ENCODE measurements at regions not wholly inside any gene's neighbourhood (a gene's known extent, or its start where the extent isn't known, plus 50 kb on each side); places are given as distances from the start of the nearest gene placed in this dataset.

DNA sequence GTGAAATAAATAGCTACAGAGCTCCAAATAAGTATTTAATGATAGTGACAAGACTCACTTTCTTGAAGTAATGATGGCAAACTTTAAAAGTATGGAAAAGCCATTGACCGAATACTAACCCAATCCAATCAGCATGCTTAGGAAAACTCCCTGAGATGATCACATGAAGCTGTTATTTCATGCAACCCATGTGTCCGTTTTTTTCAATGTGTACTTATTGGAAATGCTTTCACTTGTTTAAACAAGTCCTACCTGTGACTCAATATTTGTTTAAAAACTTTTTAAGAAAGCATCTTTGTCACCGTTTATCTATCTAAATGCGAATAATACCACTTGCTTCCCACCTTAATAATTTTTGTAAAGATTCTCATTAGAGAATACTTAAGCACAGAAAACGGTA lies 185.8 kb downstream of the NRIP1 start:
- Mint-ChIP-seq H3K27me3 (no peaks in the 10 kb centered on the region), H3K36me3 (peaks cover 0 to 4% of the 10 kb centered on the region in 2 donors), H3K4me3 (no peak overlapping the region), H3K4me1 (peaks cover 41 to 67% of the 10 kb centered on the region in 2 donors), H3K27ac (no peak overlapping the region), H3K9me3 (peaks cover 4 to 5% of the 10 kb centered on the region in 2 donors)
- DNase-seq (no peak), ATAC-seq (replicated peaks) (no peak)

DNA sequence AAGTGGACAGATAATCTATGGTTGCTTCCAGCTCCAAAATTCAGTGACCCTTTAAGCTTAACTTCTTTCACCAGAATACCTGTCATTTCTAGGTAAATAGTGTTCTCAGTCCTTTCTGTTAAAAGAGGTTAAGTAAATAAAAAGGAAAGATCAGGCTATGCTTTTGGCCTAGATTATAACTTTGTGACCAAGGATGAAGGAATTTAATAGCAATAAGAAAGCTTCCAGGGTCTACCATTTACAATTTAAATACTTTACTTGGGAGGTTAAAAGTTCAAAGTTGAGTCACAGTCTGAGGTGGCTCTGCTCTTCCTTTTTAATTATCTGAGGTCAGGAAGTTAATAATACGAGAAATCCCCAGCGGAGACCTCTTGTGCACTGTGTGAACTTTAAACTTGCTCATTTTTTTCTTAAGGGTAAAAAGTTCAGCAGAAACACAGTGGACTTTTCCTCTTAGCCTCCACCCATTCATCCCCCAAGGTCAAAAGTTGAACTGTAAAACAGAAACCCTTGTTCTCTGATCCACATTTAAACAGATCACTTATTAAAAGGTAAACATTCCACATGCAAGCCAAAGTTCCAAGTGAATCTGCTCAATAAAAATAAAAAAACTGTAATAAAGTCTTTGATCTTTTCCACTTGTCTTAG lies 187.1 kb downstream of the NRIP1 start:
- DNase-seq = peak; percentile 26
- peak; percentile 62 to 72 for ATAC-seq (replicated peaks)
- no peaks in the 10 kb centered on the region for H3K27me3 Mint-ChIP-seq
- H3K36me3 Mint-ChIP-seq = peaks cover 0 to 4% of the 10 kb centered on the region in 2 donors
- peaks cover 4 to 5% of the 10 kb centered on the region in 2 donors for H3K9me3 Mint-ChIP-seq
- no peak overlapping the region for H3K4me3 Mint-ChIP-seq
- peaks cover 41 to 67% of the 10 kb centered on the region in 2 donors for H3K4me1 Mint-ChIP-seq
- peak overlapping the region; percentile 9 for H3K27ac Mint-ChIP-seq

DNA sequence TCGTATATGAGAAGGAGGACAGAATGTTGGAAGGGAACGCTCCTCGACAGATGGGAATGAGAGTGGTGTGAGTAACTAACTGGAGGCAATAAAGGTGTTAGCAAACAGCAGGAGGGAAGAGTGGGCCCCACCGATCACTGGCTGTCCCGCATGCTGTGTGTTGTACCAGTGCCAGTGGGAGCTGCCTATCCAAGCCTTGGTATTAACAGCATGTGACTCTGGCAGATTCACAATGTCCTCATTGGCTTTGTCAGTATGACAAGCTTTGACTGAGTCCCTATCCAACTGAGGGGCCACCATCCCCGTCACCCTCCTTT lies 188.3 kb downstream of the NRIP1 start:
- H3K9me3 Mint-ChIP-seq = peaks cover 4 to 5% of the 10 kb centered on the region in 2 donors
- H3K27ac Mint-ChIP-seq = peak overlapping the region; percentile 15
- no peak for DNase-seq
- no peak for ATAC-seq (replicated peaks)
- H3K4me3 Mint-ChIP-seq = peak overlapping the region; percentile 19 to 51
- H3K4me1 Mint-ChIP-seq = peaks cover 40 to 66% of the 10 kb centered on the region in 2 donors
- H3K27me3 Mint-ChIP-seq = no peaks in the 10 kb centered on the region
- H3K36me3 Mint-ChIP-seq = peaks cover 0 to 4% of the 10 kb centered on the region in 2 donors

DNA sequence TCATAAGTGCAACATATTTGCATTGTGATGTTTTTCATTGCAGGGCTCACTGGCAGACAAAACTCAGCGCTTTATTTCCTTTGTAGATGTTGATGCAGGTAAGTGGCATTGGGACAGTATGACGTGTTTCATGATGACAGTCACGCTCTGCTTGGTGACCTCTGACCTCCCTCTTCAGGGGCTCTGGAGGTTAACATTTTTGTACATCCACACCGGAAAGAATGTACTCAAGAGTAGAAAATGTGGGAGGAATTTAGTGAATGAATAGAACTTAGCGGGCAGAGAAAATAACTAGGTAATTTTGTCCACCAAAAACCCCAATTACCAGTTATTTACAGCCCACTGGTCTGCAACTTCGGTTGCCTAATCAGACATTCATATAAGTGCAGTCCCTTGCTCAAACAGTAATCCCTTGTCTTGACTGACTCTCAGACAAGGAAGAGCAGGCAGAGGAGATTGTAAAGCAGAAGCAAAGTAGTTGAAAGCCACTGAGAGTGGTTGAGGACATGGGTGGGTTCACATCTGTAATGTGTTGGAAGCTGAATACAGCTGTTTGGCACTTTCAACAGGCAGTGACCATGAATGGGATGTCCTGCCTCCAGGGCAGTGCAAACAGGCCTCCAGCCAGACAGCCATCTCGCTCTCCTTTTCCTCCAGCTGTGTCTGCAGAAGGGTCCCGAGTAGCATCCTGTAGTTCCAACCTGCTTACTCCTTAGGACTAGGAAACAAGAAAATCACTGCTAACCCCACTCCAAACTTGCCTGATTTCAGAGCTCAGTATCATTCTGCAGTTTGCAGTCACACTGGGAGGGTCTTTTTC lies 188.9 kb downstream of the NRIP1 start:
- H3K27me3 Mint-ChIP-seq = no peaks in the 10 kb centered on the region
- H3K4me1 Mint-ChIP-seq = peaks cover 43 to 67% of the 10 kb centered on the region in 2 donors
- peaks cover 0 to 4% of the 10 kb centered on the region in 2 donors for H3K36me3 Mint-ChIP-seq
- peak overlapping the region; percentile 19 to 51 for H3K4me3 Mint-ChIP-seq
- H3K27ac Mint-ChIP-seq = peak overlapping the region; percentile 15
- DNase-seq = peak; percentile 47
- peak; percentile 85 to 88 for ATAC-seq (replicated peaks)
- H3K9me3 Mint-ChIP-seq = peaks cover 4 to 5% of the 10 kb centered on the region in 2 donors

DNA sequence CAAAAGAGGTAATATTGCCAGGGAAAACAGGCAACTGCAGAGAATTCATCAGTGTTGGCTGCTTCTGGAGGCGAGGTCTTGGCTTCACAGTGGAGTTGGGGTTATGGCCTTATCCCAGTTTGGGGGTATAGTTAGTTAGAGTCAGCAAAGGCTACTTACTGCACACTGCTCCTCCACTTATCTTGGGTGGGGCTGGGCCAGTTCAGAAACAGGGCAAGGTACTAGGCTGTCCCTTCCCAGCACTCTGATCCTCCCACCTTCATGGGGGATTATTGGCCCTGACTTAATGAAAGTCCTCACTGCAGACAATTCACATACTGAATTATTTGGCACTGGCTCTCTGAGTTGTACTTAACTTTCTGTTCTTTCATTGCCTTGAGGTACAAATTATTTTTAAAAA lies 189.6 kb downstream of the NRIP1 start:
- H3K4me1 Mint-ChIP-seq = peaks cover 43 to 67% of the 10 kb centered on the region in 2 donors

DNA sequence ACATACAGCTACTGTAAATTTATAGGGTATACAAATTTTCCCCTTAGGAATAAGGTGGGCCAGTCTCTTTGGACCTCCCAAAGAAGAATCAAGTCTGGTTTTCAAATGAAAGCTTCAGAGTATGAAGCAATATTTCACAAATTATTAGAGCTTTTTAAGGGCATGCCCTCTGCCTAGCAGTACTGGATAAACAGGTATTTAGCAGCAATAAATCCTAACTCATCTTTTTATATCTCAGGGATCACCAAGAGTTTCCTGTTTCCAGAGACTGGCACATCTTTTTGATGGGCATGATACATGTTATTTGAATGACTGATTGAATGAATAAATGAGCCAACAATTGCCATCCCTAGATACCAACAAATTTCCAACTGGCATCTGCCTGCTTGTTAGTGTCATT lies 190.4 kb downstream of the NRIP1 start:
- Mint-ChIP-seq H3K36me3 (peaks cover 0 to 4% of the 10 kb centered on the region in 2 donors), H3K27me3 (no peaks in the 10 kb centered on the region), H3K4me3 (no peak overlapping the region), H3K27ac (no peak overlapping the region), H3K9me3 (peaks cover 4 to 5% of the 10 kb centered on the region in 2 donors), H3K4me1 (peaks cover 41 to 67% of the 10 kb centered on the region in 2 donors)
- DNase-seq (no peak), ATAC-seq (replicated peaks) (no peak)

More for the DNA sequence above, 189.6 kb downstream of the NRIP1 start:
- Mint-ChIP-seq H3K36me3 (peaks cover 0 to 4% of the 10 kb centered on the region in 2 donors), H3K4me3 (no peak overlapping the region), H3K27me3 (no peaks in the 10 kb centered on the region), H3K27ac (no peak overlapping the region), H3K9me3 (peaks cover 4 to 5% of the 10 kb centered on the region in 2 donors)
- ATAC-seq (replicated peaks) (no peak), DNase-seq (no peak)

DNA sequence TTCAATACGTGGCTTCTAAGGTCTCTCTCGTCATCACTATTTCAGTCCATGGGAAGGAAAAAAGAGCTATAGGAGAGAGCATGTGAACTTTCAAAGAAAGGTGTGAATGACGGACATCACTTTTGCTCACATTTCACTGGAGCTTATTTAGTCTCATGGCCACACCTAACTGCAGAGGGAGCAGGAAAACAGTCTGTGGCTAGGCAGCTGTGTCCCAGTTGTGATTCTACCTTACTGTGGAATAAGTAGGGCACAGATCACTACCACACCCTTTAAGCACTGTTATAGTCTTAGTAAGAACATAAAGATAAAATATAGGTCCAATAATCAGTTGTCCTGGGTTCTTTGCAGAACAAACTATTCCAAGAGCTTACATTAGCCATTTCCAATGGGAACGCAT lies 192.9 kb downstream of the NRIP1 start:
- ATAC-seq (replicated peaks) (no peak), DNase-seq (no peak)
- Mint-ChIP-seq H3K27ac (no peak overlapping the region), H3K4me3 (no peak overlapping the region), H3K9me3 (no peaks in the 10 kb centered on the region), H3K27me3 (no peaks in the 10 kb centered on the region), H3K36me3 (no peaks in the 10 kb centered on the region), H3K4me1 (peaks cover 40 to 59% of the 10 kb centered on the region in 2 donors)

DNA sequence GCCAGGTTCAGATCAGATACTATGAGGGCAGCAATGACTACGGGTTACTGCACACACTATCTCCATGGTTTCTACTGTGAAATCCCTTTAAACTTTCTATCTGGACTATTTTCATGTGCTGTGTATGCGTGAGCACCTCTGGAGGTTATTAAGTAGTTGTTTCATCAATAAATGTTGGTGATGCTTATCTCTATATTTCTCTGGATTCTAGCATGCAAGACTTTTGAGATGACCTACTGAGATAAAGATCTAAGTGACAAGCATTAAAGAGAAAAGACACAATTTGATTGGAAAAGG lies 194.0 kb downstream of the NRIP1 start:
- no peak for DNase-seq
- no peaks in the 10 kb centered on the region for H3K9me3 Mint-ChIP-seq

DNA sequence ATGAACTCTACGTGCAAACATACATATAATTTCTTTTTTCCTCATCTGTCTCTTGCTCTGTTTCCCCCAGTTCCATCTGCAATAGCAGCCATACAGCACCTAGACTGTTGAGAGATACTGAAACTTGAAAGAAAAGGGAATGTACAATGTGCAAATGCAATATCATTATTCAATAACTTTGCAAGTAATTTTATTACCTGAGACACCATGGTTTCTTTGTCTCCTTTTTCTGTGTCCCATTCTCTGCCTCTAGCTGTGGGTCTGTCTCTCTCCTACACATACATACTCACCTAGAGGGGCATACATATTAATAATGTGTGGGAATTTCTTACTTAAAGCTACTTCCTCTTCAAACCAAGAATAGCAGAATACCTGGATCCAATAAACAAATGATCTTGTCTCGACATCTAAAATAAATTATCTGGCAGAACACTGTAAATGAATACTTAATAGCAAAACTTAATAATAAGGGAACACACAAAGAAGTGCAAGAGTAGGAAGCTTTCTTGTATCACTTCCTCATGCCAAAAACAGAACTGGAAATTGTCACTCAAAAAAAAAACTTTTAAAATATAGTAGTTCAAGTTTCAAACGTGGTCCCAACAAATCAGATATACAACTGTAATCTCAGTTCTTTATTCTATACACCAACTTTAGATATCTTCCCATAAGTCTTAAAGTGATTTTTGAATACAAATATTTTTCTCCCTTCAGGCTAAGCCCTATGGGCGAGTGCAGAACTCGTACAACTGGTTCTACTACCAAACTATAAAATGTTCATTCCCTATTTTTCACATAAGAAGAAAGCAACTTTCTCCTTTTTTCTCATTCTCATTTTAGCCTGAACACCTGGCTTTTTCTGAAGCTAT lies 194.6 kb downstream of the NRIP1 start:
- no peaks in the 10 kb centered on the region for H3K36me3 Mint-ChIP-seq
- H3K9me3 Mint-ChIP-seq = no peaks in the 10 kb centered on the region
- H3K27ac Mint-ChIP-seq = peak overlapping the region; percentile 82
- H3K4me3 Mint-ChIP-seq = peak overlapping the region; percentile 63 to 72
- ATAC-seq (replicated peaks) (peak; percentile 72 to 79), DNase-seq (no peak)
- H3K27me3 Mint-ChIP-seq = no peaks in the 10 kb centered on the region
- peaks cover 32 to 54% of the 10 kb centered on the region in 2 donors for H3K4me1 Mint-ChIP-seq

More for the DNA sequence above, 194.0 kb downstream of the NRIP1 start:
- Mint-ChIP-seq H3K27me3 (no peaks in the 10 kb centered on the region), H3K4me3 (peak overlapping the region in 1 of 2 donors; percentile 5), H3K36me3 (no peaks in the 10 kb centered on the region), H3K4me1 (peaks cover 34 to 59% of the 10 kb centered on the region in 2 donors), H3K27ac (peak overlapping the region; percentile 14)
- peak; percentile 14 to 20 for ATAC-seq (replicated peaks)

DNA sequence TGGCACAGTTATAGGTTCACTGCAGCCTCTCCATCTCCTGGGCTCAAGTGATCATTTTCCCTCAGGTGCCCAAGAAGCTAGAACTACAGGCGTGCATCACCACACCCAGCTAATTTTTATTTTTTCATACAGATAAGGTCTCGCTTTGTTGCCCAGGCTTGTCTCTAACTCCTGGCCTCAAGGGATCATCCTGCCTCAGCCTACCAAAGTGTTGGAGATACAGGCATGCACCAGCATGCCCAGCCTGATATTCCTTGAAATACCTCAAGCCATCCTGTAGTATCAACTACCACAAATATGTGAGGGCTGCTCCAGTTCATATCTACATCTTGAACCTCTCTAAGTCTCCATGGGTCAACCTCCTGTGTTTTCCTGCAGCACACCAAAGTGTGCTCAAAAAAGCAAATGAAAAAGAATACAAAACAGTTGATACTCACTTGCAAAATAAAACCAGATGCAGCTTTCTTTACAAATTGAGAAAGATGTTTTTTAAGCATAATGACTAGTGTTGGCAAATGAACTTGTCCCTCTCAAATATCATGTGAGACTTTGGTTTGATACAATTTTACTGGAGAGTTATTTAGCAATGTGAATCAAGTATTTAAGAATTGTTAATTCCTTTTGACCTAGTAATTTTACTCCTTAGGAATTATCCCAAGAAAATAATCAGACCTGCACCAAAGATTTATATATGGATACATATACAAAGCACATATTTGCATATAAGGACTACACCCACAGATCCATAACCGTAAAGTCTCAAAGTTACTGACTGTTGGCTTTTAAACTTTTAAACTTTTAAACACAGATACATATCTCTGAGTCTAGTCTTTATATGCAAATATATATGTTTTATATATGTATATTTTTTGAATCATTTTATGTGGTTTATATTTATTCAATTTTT lies 197.7 kb downstream of the NRIP1 start:
- DNase-seq (no peak), ATAC-seq (replicated peaks) (no peak)
- Mint-ChIP-seq H3K4me3 (no peak overlapping the region), H3K9me3 (no peaks in the 10 kb centered on the region), H3K4me1 (peaks cover 43 to 74% of the 10 kb centered on the region in 2 donors), H3K27ac (no peak overlapping the region), H3K36me3 (no peaks in the 10 kb centered on the region), H3K27me3 (no peaks in the 10 kb centered on the region)

DNA sequence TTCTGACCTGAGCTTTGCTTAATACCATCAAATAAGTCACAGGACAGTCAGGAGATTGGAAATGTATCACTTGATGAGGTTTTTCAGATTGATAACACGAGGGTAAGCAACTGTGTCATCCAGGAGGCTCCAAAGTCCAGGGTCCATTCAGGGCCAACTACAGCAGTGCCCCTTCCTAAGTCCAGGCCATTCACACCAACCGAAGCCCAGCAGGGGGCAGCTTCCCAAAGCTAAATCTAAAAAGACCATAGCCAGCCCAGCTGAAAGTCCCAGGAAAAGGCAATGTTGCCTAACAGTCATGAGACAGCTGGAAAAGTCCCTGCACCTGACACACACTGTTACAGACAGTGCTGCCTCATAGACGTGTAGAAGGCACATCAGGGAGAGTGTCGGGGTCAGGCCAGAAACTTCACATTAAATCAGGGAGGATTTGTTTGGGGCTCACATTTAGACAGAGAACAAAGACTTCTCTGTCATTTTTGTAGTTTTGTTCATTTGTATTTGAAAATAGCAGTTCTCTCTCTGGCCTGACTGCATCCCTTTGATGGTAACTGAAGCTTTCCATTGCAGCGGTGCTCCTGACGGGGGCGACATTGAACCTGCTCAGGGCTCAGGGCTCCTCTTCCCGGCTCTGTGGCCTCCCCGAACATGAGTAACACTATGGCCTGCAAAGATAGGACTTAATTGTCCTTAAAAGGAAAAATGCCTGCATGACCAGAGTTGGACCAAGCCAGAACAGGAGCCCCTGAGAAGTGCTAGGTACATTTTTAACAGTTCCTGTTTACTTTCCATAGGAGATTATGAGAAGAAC lies 200.4 kb downstream of the NRIP1 start:
- Mint-ChIP-seq H3K4me3 (no peak overlapping the region), H3K9me3 (peaks cover 11 to 12% of the 10 kb centered on the region in 2 donors), H3K27ac (peak overlapping the region; percentile 53), H3K36me3 (peaks cover 0 to 18% of the 10 kb centered on the region in 2 donors), H3K27me3 (no peaks in the 10 kb centered on the region), H3K4me1 (peaks cover 32 to 61% of the 10 kb centered on the region in 2 donors)
- ATAC-seq (replicated peaks) = peak; percentile 78 to 81
- peak; percentile 38 for DNase-seq

DNA sequence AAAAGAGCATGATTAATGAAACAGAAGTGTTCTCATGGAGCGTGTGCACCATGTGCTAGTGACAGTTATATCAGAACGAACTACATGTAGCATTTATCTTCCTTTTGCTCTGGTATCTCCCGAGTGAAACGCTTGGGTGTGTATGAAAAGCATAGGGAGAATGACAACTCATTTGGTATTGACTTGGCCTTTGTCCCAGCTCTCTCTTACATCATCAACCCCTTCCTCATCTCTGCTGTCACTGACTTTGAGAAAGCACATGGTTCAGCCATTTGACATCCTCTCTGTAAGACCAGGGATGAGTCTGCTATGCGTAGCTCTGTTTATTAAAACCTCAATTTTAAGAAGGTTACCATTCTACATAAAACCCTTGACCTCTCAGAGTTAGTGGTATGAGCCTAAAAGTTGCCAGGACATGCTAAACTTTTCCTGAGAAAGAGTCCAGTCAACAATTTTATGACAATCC lies 201.0 kb downstream of the NRIP1 start:
- Mint-ChIP-seq H3K4me3 (no peak overlapping the region), H3K4me1 (peaks cover 28 to 54% of the 10 kb centered on the region in 2 donors), H3K9me3 (peaks cover 11 to 12% of the 10 kb centered on the region in 2 donors), H3K27me3 (no peaks in the 10 kb centered on the region), H3K36me3 (peaks cover 0 to 18% of the 10 kb centered on the region in 2 donors), H3K27ac (no peak overlapping the region)
- no peak for ATAC-seq (replicated peaks)
- no peak for DNase-seq
